HCT116 (cell line): ENCODE measurements at regions not wholly inside any gene's neighbourhood (a gene's known extent, or its start where the extent isn't known, plus 50 kb on each side); places are given as distances from the start of the nearest gene placed in this dataset.

Experiments
- EGR1 ChIP-seq: IDR thresholded peaks from 2 replicates; pipeline ENCODE4 v1.6.1; 2012; ENCODE audit warnings: low read depth
- EZH2 ChIP-seq: fragments of 200-600 bp; sonication (generic); IDR thresholded peaks from 2 replicates; pipeline ENCODE4 v1.6.1; 2017; ENCODE audit warnings: antibody characterized with exemption, mixed run types
- EZH2phosphoT487 ChIP-seq: fragments of 200-600 bp; IDR thresholded peaks from 2 replicates; pipeline ENCODE4 v1.6.1; 2018; ENCODE audit warnings: antibody characterized with exemption, borderline replicate concordance
- POLR2A ChIP-seq: IDR thresholded peaks from 2 replicates; pipeline ENCODE4 v1.7.0; 2011; ENCODE audit warnings: borderline replicate concordance; ENCODE audit not compliant: insufficient read depth, insufficient read length; ENCODE audit errors: extremely low read depth
- POLR2AphosphoS5 ChIP-seq: IDR thresholded peaks from 2 replicates; pipeline ENCODE4 v1.6.1; 2011; ENCODE audit warnings: mild to moderate bottlenecking, low read depth, low read length, moderate library complexity
- YY1 ChIP-seq: IDR thresholded peaks from 2 replicates; pipeline ENCODE4 v1.6.1; 2011; ENCODE audit warnings: low read length, low read depth, moderate library complexity, mild to moderate bottlenecking; ENCODE audit not compliant: insufficient replicate concordance; ENCODE audit errors: extremely low read depth
- ZFX ChIP-seq: fragments of 450-650 bp; IDR thresholded peaks from 2 replicates; pipeline ENCODE4 v1.6.1; 2017
- TF ChIP-seq, protein P1 (sequence below): IDR thresholded peaks from 2 replicates; pipeline ENCODE4 v1.6.1; 2012; ENCODE audit warnings: low read depth
- TF ChIP-seq, protein P2 (sequence below), 3 experiments: fragments of 200-600 bp in 1 of 3; sonication (generic) in 1 of 3; IDR thresholded peaks in 2 of 3; conservative IDR thresholded peaks in 1 of 3; 2 replicates each; pipeline ENCODE4 v1.5.1; 2012 to 2017; ENCODE audit warnings: low read depth in 2 of 3, low read length in 2 of 3, antibody characterized with exemption in 1 of 3, borderline replicate concordance in 1 of 3, control low read depth in 1 of 3, mild to moderate bottlenecking in 1 of 3, mixed read lengths in 1 of 3, mixed run types in 1 of 3, moderate library complexity in 1 of 3; ENCODE audit not compliant: insufficient read depth in 1 of 3

DNA sequence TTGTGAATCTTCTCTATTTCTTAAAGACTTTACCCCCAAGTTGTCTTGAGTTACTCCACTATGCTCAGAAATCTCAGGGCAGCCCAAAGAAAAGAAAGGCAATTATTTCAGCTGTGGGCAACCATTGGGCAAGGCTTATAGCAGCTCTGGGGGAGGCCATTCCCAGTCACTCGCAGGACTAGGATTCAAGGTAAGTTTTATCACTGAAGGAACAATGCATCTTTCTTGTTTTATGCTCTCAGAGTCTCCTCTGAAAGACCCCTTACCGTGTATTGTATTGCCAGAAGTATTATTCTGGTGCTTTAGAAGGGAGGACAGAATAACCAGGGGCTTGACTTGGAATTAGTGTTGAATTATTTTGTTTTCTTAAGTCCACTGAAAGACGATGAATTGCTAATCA lies 586.3 kb upstream of the MAP3K7 start:
- TF ChIP-seq, protein P1, sequence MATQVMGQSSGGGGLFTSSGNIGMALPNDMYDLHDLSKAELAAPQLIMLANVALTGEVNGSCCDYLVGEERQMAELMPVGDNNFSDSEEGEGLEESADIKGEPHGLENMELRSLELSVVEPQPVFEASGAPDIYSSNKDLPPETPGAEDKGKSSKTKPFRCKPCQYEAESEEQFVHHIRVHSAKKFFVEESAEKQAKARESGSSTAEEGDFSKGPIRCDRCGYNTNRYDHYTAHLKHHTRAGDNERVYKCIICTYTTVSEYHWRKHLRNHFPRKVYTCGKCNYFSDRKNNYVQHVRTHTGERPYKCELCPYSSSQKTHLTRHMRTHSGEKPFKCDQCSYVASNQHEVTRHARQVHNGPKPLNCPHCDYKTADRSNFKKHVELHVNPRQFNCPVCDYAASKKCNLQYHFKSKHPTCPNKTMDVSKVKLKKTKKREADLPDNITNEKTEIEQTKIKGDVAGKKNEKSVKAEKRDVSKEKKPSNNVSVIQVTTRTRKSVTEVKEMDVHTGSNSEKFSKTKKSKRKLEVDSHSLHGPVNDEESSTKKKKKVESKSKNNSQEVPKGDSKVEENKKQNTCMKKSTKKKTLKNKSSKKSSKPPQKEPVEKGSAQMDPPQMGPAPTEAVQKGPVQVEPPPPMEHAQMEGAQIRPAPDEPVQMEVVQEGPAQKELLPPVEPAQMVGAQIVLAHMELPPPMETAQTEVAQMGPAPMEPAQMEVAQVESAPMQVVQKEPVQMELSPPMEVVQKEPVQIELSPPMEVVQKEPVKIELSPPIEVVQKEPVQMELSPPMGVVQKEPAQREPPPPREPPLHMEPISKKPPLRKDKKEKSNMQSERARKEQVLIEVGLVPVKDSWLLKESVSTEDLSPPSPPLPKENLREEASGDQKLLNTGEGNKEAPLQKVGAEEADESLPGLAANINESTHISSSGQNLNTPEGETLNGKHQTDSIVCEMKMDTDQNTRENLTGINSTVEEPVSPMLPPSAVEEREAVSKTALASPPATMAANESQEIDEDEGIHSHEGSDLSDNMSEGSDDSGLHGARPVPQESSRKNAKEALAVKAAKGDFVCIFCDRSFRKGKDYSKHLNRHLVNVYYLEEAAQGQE: no peak
- TF ChIP-seq, protein P2, sequence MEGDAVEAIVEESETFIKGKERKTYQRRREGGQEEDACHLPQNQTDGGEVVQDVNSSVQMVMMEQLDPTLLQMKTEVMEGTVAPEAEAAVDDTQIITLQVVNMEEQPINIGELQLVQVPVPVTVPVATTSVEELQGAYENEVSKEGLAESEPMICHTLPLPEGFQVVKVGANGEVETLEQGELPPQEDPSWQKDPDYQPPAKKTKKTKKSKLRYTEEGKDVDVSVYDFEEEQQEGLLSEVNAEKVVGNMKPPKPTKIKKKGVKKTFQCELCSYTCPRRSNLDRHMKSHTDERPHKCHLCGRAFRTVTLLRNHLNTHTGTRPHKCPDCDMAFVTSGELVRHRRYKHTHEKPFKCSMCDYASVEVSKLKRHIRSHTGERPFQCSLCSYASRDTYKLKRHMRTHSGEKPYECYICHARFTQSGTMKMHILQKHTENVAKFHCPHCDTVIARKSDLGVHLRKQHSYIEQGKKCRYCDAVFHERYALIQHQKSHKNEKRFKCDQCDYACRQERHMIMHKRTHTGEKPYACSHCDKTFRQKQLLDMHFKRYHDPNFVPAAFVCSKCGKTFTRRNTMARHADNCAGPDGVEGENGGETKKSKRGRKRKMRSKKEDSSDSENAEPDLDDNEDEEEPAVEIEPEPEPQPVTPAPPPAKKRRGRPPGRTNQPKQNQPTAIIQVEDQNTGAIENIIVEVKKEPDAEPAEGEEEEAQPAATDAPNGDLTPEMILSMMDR (IDR thresholded peaks at IDR 0.05 in 2 of 3, conservative IDR thresholded peaks at IDR 0.05 in 1 of 3; ENCODE audit: borderline replicate concordance in 1 of 3, insufficient read depth in 1 of 3, low read depth in 2 of 3, low read length in 2 of 3): no peak
- TF ChIP-seq EZH2 (no peak), POLR2A (no peak), EZH2phosphoT487 (no peak), EGR1 (no peak), YY1 (no peak), POLR2AphosphoS5 (no peak), ZFX (no peak)
